ENCODE measurements at regions not wholly inside any gene's neighbourhood (a gene's known extent, or its start where the extent isn't known, plus 50 kb on each side); places are given as distances from the start of the nearest gene placed in this dataset.

GRCh38 chr5:82839881-82840280, 237.3 kb downstream of the TMEM167A start:
- no peak overlapping the region for H3K4me3 ChIP-seq (ENCODE audit: extremely low read depth in 1 of 4, insufficient read depth in 2 of 4, low read depth in 3 of 4, low read length in 4 of 4)
- no peak overlapping the region for H3K9ac ChIP-seq (replicated peaks in 1 of 4; ENCODE audit: extremely low read depth in 1 of 4, low read depth in 3 of 4, low read length in 3 of 4)
- H3K4ac ChIP-seq (replicated peaks; ENCODE audit: insufficient read length, low read depth, low read length), result no peak overlapping the region
- H3K9me3 ChIP-seq (ENCODE audit: insufficient read depth in 2 of 2, low read depth in 1 of 2, low read length in 1 of 2), result peaks cover 11 to 24% of the 10 kb centered on the region in 2 experiments
- H3K4me1 ChIP-seq (replicated peaks in 1 of 4; ENCODE audit: control insufficient read depth in 3 of 4, insufficient read depth in 4 of 4, low read length in 3 of 4), result no peaks in the 10 kb centered on the region
- H3K36me3 ChIP-seq (ENCODE audit: control insufficient read depth in 2 of 4, insufficient read depth in 4 of 4, low read length in 3 of 4), result peaks cover 0 to 8% (median 0%) of the 10 kb centered on the region in 4 experiments; a peak in 2 of 8 replicates
- no peak overlapping the region for H4K5ac ChIP-seq (ENCODE audit: insufficient read length, low read depth, low read length)
- no peak overlapping the region for H3K4me2 ChIP-seq (ENCODE audit: insufficient read depth in 1 of 2, low read depth in 2 of 2, low read length in 2 of 2)
- H3K14ac ChIP-seq (ENCODE audit: insufficient read length), result no peak overlapping the region
- no peak overlapping the region for H3K56ac ChIP-seq (replicated peaks; ENCODE audit: insufficient read length, low read depth, low read length)
- H2BK15ac ChIP-seq (ENCODE audit: low read length), result no peak overlapping the region
- WGBS, 2 experiments (ENCODE audit: extremely low coverage in 1 of 2, insufficient coverage in 1 of 2, insufficient read length in 1 of 2, insufficient replicate concordance in 2 of 2, low coverage in 1 of 2, low lambda C conversion rate in 2 of 2, missing lambda C conversion rate in 1 of 2), result 83% methylated on average over 3 of the region's 3 CpGs; no CpG with 5 or more reads in 1 of the 2 experiments
- H2BK120ac ChIP-seq (replicated peaks; ENCODE audit: low read depth, low read length), result no peak overlapping the region
- FAIRE-seq, result no peak
- H2AFZ ChIP-seq (ENCODE audit: low read length), result no peak overlapping the region
- no peak overlapping the region for H2BK5ac ChIP-seq (ENCODE audit: low read depth, low read length)
- no peak overlapping the region for H4K8ac ChIP-seq (ENCODE audit: extremely low read depth, insufficient read depth, low read length)
- POLR2A ChIA-PET (ENCODE audit: partially characterized antibody), result interaction anchor here (0.8 to 1.2 kb wide), 2 partner anchors 14 to 197 kb away, joined by 3 read pairs; no protein-coding TSS in a partner anchor
- H2AK5ac ChIP-seq (ENCODE audit: low read depth, low read length), result no peak overlapping the region
- no peaks in the 10 kb centered on the region for H3K27me3 ChIP-seq (replicated peaks in 1 of 4; ENCODE audit: control insufficient read depth in 3 of 4, extremely low read depth in 1 of 4, insufficient read depth in 3 of 4, low read length in 3 of 4)
- H2BK20ac ChIP-seq (ENCODE audit: low read length), result no peak overlapping the region
- no peak overlapping the region for H4K91ac ChIP-seq (replicated peaks; ENCODE audit: insufficient read length, low read length)
- H2BK12ac ChIP-seq (ENCODE audit: low read depth, low read length), result no peak overlapping the region
- no peak overlapping the region for H3K27ac ChIP-seq (ENCODE audit: low read depth, low read length)
- no peaks in the 10 kb centered on the region for H3K79me1 ChIP-seq (ENCODE audit: low read depth, low read length)
- no peaks in the 10 kb centered on the region for H3K23me2 ChIP-seq (ENCODE audit: low read depth, low read length)
- H3K23ac ChIP-seq (ENCODE audit: insufficient read length), result no peak overlapping the region
- H3K18ac ChIP-seq (ENCODE audit: extremely low read depth, low read length), result no peak overlapping the region
- no peaks in the 10 kb centered on the region for H4K20me1 ChIP-seq (replicated peaks in 1 of 2; ENCODE audit: control insufficient read depth in 1 of 2, insufficient read depth in 2 of 2, low read length in 2 of 2)
- CTCF ChIA-PET (ENCODE audit: partially characterized antibody), result interaction anchor here (1.0 to 1.3 kb wide), 2 partner anchors 20 to 46 kb away, joined by 3 read pairs; no protein-coding TSS in a partner anchor
- DNase-seq (ENCODE audit: low read depth in 1 of 2, low spot score in 2 of 2), result no peak
- no peaks in the 10 kb centered on the region for H3K79me2 ChIP-seq (ENCODE audit: control insufficient read depth in 1 of 2, insufficient read depth in 2 of 2, low read length in 2 of 2)
- TF ChIP-seq RFX5 (IDR thresholded peaks at IDR 0.05; ENCODE audit: borderline replicate concordance, low read depth, low read length) (no peak), RNF2 (IDR thresholded peaks at IDR 0.05; ENCODE audit: borderline replicate concordance, low read depth, low read length, missing control alignments, poor library complexity, severe bottlenecking) (no peak), EGR1 (IDR thresholded peaks at IDR 0.05; ENCODE audit: borderline replicate concordance, low read depth, low read length) (no peak), KDM4A (IDR thresholded peaks at IDR 0.05; ENCODE audit: low read depth, low read length, severe bottlenecking) (no peak), EP300 (IDR thresholded peaks at IDR 0.05; ENCODE audit: borderline replicate concordance in 1 of 2, low read depth in 2 of 2, low read length in 2 of 2) (no peak), KDM5A (IDR thresholded peaks at IDR 0.05; ENCODE audit: low read length) (no peak), GABPA (IDR thresholded peaks at IDR 0.05; ENCODE audit: borderline replicate concordance, insufficient read depth, low read length) (no peak), POLR2A (IDR thresholded peaks at IDR 0.05; ENCODE audit: control extremely low read depth in 1 of 2, low read depth in 2 of 2, low read length in 2 of 2) (no peak), MAX (IDR thresholded peaks at IDR 0.05) (no peak), ASH2L (IDR thresholded peaks at IDR 0.05; ENCODE audit: low read length) (no peak)

All from H1 (cell line).